Endothelial cell of umbilical vein (primary cell): ENCODE measurements at regions not wholly inside any gene's neighbourhood (a gene's known extent, or its start where the extent isn't known, plus 50 kb on each side); places are given as distances from the start of the nearest gene placed in this dataset.

Experiments
- CTCF ChIP-seq, 2 donors: IDR thresholded peaks; 1 replicate in 1 of 2; 2 replicates in 1 of 2; pipeline ENCODE4 v1.5.1; 2011; ENCODE audit warnings: low read length in 2 of 2, mild to moderate bottlenecking in 2 of 2, moderate library complexity in 2 of 2, control low read depth in 1 of 2, inconsistent platforms in 1 of 2, low read depth in 1 of 2; ENCODE audit not compliant: insufficient read depth in 1 of 2; ENCODE audit errors: extremely low read depth in 1 of 2
- EZH2 ChIP-seq: IDR thresholded peaks from 2 replicates; pipeline ENCODE4 v1.6.1; 2012; ENCODE audit warnings: borderline replicate concordance, low read depth, mild to moderate bottlenecking, moderate library complexity, low read length, inconsistent platforms; ENCODE audit not compliant: severe bottlenecking
- JUN ChIP-seq: IDR thresholded peaks from 2 replicates; pipeline ENCODE4 v1.6.1; 2011; ENCODE audit warnings: borderline replicate concordance, low read depth; ENCODE audit not compliant: insufficient read length, insufficient read depth
- MAX ChIP-seq: IDR thresholded peaks from 2 replicates; pipeline ENCODE4 v1.6.1; 2011; ENCODE audit not compliant: insufficient read depth, insufficient read length
- MYC ChIP-seq: IDR thresholded peaks from one replicate; pipeline ENCODE4 v1.6.1; 2011; ENCODE audit warnings: mild to moderate bottlenecking, low read depth, low read length
- POLR2A ChIP-seq: IDR thresholded peaks from 2 replicates; pipeline ENCODE4 v1.6.1; 2012; ENCODE audit warnings: low read depth, mild to moderate bottlenecking, control low read depth, low read length
- POLR2AphosphoS5 ChIP-seq: IDR thresholded peaks from 2 replicates; pipeline ENCODE4 v1.6.1; 2012; ENCODE audit warnings: low read depth, mild to moderate bottlenecking, control low read depth, low read length, moderate library complexity; ENCODE audit not compliant: insufficient read depth

- TF ChIP-seq CTCF (IDR thresholded peaks at IDR 0.05; ENCODE audit: extremely low read depth in 1 of 2, insufficient read depth in 1 of 2, low read depth in 1 of 2, low read length in 2 of 2) (no peak), POLR2A (no peak), POLR2AphosphoS5 (no peak), MAX (no peak), MYC (no peak), EZH2 (no peak), JUN (no peak)
Observed at GRCh38 chr10:65816536-65816935, 1109.3 kb upstream of the LRRTM3 start.
